ENCODE measurements at regions not wholly inside any gene's neighbourhood (a gene's known extent, or its start where the extent isn't known, plus 50 kb on each side); places are given as distances from the start of the nearest gene placed in this dataset.
"Not testable (repeated sequence)": the region's sequence is repeated elsewhere in the genome, so short reads cannot be mapped to it uniquely, and the experiment has no call there.

DNA sequence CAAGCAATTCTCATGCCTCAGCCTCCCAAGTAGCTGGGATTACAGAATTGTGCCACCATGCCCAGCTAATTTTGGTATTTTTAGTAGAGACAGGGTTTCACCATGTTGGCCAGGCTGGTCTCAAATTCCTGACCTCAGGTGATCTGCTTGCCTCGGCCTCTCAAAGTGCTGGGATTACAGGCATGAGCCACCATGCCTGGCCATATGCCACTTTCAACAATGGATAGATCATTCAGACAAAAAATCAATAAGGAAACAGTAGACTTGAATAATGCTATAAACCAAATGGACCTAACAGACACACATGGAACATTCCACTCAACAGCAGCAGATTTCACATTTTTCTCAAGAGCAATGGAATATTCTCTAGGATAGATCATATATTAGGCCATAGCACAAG, 50.5 kb upstream of the RALGPS2 start:
- not testable (repeated sequence) for DNase-seq (ENCODE audit: insufficient read length, low spot score); FAIRE-seq

Measured in GM19239 (cell line).